NCI-H526 (cell line): ENCODE measurements at regions not wholly inside any gene's neighbourhood (a gene's known extent, or its start where the extent isn't known, plus 50 kb on each side); places are given as distances from the start of the nearest gene placed in this dataset.

Experiments used
- DNase-seq, 2 experiments: peaks; one replicate each; lab custom pipeline; 2025; lab: John Stamatoyannopoulos, UW

DNA sequence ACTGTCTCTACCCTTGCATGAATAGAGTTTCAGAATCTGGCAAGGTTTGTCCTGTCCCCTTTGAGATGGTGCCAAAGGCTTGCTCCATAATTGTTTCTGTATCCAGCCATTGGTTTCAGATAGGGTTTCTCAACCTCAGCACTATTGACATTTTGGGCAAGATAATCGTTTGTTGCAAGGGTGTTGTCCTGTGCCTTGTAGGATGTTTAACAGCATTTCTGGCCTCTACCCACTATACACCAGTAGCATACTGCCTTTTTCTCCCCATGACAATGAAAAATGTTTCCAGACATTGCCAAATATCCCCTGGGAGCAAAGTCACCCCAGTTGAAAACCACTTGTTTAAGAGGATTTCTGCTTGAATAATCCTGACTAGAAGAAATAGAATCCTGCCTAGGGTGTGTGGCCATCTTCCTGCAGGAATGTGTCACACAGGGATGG is 126.8 kb downstream of the CDC42EP3 start:
- DNase-seq = no peak

DNA sequence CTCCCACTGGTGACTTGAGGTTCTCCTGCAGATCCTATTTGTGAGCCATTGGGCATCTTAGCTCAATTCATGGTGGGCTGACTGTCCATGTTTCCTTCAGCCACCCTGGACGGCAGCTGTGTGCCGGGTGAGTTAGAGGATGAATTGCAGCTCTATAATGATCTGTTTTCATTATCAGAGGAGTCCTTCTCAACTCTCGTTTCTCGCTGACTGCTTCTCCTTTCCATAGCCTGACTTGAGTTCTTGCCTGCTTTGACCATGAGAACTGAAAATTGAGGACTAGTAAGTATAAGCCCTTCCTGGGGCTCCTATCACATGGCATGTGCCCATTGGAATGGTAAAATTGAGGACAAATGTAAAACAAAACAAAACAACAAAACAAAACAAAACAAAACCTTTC is 121.8 kb downstream of the CDC42EP3 start:
- no peak for DNase-seq

DNA sequence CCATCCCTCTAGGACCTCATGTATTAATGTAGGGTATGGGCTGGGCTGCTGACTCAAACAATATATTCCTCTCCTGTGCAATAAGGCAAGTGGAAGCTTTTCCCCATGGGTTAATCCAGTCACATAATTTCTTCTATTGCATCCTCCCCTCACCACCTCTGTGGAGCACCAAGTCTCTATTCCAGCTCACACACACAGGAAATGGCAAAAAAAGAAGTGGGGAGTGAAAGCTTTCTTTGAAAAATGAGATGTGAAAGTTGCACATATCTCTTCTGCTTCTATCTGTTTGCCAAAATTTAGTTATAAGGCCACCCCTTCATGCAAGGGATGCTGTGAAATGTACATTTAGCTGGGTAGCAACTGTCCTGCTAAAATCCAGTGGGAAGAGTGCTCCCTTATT is 121.3 kb downstream of the CDC42EP3 start:
- DNase-seq = no peak

DNA sequence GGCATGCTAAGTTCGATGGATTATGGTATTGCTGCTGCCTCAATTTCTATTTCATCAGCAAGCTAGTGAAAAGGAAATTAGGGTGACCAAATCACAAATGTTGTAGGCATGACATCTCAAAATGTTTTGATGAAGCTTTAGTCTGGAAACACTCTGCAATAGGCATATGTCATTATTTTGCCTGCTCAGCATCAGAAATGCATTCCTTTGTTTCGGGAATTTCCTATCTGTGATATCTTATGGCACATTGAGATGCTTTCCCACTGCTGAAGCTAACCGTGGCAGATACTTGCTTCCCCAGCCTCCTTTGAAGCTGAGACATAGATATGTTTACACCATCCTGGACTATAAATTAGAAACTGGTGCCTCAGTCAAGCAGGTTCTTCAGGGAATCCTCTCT is 119.7 kb downstream of the CDC42EP3 start:
- no peak for DNase-seq

DNA sequence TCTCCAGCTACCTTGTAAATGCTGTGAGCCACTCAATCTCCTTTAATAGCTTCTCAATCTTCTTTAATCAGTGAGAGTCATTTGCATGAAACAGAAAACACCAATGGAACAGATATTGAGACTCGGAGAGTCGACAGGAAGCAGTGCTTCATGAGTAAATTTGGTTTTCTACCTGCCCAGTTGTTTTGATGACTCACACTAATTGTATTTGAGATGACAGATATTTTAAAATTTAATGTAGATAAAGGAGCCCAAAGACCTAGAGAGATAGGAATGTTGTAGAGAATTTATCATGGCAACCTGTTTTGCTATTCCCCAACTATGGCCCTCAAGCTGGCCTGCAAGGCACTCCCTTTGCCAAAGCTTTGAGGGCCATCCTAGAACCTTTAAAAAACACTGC is 119.1 kb downstream of the CDC42EP3 start:
- DNase-seq = no peak

DNA sequence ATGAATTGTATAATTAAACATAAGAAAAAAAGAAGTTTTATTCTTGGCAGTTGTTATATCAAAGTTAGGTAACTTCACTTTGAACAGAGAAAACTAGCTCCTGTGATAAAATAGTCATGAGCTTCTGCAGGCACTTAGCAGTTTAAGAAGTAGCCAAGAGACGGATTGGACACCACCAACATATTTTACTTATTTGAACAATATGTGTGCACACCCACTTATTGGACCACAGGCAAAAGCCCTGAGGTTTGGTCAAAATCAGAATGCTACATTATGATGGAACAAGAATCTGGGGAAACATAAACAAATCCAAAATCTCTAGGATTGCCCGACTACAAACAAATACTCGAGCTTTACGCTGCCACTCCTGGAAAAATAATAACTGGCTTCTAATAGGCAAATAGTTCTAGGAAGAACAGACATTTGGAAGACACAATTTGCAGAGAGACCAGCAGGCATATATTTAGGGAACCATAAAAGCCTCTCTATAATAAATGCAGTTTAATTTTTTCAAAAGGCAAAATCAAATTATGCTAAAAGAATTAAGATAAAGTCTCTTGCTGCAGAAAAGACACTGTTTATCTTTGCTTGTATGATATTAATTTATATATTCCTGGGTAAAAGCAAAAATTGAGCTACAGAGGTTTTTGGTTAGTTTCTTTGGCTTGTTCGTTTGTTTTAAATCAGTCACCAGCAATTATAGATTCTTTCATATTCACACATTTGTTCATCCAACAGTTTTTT is 117.9 kb downstream of the CDC42EP3 start:
- no peak for DNase-seq

DNA sequence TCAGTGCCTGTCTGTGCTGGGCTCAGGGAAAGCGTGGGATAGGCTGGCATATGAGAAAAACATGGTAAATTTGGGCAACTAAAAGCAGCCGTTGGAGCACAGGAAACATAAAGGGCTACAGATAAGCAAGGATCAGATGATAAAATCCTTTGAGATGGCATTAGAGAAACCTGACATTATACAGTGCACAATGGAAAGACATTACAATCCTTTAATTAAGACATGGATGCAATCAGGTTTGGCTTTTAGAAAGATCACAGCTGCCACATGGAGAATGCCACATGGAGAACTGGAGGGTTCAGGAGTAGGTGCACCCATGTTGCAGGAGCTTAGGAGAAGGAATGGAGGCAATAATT is 117.3 kb downstream of the CDC42EP3 start:
- DNase-seq = no peak

DNA sequence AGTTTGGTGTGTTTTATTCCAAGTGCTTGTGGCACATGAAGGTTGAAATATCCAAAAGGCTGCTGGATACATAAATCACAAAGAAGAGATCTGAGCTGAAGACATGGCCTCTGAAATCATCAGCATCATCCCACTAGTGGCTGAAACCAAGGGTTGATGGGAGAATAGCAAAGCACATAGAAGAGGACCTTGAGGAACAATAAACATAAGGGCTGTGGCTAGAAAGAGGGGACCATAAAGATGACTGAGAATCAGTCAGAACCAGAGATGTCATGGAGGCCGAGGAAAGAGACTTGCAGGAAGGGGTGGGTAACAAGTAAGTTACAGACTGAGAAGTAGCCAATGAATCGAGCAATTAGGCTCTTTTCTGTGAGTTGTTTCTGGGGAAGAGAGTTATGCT is 116.8 kb downstream of the CDC42EP3 start:
- DNase-seq = no peak

DNA sequence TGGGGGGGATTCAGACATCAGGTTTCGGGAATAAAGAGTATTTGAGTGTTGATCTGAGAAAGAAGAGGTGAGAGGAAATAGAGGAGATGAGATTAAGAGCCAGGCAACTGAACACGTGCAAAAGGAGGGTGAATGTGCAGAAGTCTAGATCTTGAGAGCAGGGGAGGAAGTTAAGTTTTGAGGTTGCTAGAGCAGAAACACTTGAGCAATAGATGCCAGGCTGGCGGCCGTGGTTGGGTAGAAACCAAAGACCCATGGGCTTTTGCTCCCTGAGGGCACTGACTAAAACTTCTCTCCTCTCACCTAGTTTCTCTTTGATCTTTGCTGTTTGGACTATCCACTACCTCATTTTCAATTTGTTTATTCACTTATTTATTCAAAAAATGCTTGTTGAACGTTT is 116.0 kb downstream of the CDC42EP3 start:
- DNase-seq = no peak

DNA sequence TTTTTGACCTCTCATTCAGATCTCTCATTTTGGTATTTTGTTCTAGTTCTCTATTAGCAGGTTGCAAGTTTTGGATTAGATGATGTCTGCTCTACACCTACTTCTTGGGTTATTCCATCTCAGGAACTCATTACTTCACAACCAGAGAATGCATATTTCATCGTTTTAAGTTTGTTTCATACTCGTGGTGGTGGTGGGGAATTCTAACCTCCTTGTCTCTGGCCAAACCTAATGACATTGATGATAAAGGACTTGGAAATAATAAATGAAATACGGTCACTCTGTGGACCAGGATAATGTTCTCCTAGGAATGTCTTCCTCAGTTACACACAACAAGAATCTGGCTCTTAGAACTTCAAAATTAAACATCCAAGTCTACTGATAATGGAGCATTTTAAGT is 115.2 kb downstream of the CDC42EP3 start:
- no peak for DNase-seq

DNA sequence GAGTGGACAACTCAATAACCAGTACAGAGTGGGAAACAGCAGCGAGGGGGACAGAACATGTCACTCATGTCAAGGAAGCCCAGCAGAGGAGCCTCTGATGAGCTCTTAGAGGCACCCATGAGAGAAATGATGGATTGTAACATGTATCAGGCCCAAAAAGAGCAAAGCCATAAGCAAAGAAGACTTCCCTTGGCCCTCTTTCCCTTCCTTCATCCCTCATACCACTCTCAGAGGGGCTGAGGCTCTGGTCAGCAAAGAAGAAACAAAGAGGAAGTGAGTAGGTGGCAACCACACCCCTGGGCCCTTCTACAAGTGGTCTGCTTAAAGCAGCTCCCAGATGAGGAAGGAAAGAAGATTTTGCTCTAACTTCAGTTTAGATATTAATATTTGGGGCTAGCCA is 112.8 kb downstream of the CDC42EP3 start:
- DNase-seq = no peak

DNA sequence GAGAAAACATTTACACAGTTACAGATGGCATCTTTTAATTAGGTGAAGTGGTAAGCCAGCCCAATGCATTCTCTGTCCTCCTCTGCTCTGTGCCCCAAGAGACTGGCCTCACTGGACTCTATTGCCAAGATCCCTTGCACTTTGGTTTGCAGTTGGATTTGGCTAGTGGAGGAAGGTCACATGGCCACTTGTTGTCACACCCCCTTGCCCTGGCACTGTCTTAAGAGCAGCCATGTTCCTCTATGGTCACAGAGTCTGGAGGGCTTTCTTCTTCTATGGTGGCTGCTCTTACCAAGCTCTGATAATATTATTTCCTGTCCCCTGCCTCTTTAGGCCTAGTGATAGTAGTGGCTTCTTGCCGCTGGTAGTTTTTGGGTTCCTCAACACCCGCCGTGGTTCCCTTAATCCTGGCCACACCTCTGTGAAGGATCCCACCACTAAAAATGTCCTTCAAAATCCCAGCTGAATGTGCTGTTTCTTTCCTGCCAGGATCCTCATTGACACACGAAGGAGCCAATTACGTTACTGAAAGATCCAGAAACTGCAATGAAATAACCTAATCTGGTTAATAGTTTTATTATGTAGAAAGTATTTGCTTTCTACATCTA is 111.1 kb downstream of the CDC42EP3 start:
- no peak for DNase-seq

DNA sequence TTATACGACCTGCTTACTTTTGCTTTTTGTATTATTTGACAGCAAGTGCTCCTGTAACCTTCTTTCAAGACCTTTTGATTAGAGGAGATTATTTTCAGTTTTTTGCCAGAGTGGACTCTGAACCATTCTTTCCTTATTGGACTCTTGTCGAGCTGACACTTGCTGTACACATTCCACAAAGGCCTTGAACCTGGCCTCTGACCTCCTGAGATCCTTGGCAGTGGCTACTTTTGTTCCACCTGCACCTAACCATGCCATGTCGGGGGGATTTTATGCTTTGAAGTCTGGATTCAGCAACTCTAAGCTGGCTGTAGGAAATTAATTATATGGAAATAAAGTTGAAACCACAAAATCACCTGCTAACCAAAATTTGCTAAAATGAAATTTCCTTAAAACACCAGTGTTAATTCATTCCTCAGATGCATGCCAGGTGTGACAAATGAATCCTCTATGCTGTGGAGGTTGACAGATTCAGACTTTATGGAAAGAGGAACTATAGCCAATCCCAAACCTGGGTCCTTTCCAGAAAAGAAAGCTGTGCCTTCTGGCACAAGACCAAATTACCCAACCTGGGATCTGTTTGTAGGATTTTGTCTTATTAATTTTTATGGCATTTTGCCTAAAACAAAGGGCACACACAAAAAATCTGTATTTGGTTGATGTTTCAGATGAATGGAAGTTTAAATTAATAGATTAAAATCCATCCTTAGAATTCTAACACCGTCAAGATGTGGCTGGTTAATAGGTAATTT is 110.4 kb downstream of the CDC42EP3 start:
- DNase-seq = no peak

DNA sequence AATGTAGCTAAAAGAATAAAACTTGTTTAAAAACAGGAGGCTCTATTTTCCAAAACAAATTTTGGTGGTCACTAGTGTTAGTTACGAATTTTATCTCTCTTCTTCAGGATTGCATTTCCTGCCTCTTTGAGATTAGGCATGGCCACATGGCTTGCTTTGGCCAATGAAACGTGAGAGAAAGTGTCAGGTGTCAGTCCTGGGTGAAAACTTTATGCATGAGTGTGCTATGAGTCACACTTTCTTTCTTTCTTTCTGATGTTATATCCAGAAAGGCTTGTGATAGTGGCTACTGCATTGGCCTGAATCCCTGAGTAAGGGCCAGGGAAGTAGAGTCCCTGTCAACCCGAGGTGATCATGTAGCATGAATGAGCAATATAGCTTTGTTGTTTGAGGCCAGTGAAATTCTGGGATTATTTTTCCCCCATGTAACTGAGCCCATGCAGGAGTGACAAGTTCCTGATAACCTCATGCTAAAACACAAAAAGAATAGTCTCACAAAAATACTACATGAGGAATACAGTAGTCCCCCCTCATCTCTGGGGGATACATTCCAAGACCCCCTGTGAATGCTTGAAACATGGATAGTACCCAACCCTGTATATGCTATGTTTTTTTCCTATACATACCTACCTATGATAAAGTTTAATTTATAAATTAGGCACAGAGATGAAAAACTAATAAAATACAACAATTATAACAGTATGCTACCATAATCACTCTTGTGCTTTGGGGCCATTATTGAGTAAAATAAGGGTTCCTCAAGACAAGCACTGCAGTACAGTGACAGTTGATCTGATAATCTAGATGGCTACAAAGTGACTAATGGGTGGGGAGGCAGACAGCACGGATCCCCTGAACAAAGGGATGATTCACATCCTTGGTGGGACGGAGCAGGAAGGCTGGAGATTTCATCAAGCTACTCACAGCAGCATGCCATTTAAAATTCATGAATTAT is 109.5 kb downstream of the CDC42EP3 start:
- no peak for DNase-seq

DNA sequence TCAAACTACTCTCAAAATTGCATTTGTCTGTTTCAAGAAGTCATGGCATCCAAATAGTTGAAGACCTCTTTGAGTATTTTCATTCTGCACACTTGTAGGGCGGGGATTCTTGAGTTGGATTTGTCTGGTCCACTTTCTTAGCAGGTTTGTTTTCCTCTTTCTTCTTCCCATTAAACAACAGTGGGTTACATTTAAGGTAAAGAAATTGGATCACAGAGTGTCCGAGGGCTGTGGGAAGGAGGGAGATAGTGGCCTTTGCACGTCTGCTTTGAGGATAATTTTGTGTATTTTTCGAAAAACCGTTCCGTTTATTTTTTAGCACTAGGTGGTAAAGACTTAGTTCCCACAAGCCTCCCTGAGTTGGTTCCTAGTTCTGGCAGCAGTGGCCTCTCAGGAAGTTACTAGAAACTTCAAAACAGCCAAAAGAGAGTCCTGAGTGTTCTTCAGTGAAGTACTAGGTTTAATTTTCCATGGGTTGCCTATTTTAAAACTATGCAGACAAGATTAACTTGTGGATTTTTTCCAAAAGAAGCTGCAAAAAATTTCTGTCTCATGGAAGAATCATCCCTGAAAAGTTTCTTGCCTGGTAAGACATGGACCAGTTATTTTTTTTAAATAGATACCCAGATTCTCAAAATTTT is 107.9 kb downstream of the CDC42EP3 start:
- no peak for DNase-seq

DNA sequence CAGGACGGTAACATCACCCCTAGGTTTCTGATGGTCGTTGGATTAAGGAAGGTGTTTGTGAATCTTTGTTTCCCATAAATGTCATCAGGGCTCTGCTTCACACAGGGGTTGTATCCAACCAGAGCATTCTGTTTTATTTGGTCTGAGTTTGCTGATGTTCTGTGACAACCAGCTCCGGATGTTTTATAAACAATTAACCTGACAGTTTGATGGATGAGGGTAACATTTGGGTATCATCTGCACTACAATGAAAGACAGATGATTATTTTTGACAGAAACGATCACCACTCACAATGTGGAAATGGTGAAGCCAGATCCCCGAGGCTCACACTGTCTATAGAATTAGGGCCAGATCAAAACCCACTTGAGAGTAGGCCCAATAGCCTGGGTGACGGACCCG is 107.1 kb downstream of the CDC42EP3 start:
- DNase-seq = no peak

DNA sequence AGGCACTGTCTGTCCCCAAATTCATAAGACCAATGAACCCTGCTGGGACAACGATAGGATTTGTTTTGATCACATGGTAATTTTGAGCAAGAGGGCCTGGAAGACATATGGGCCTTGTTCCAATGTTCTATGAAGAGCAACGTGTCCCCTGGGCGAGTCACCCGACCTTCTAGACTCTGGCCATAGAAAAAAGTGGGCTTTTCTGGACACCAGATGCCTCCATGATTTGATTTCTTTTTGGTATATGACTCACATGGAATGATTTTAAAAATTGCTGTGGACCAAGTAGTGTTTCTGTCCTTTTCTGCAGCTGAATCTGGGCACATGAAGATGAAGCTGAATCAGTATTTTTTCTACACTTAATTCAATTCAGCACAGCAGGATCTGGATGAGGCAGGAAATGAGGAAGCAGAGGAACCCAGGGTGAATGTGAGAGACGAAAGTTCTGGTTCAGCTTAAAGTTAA is 104.9 kb downstream of the CDC42EP3 start:
- no peak for DNase-seq

DNA sequence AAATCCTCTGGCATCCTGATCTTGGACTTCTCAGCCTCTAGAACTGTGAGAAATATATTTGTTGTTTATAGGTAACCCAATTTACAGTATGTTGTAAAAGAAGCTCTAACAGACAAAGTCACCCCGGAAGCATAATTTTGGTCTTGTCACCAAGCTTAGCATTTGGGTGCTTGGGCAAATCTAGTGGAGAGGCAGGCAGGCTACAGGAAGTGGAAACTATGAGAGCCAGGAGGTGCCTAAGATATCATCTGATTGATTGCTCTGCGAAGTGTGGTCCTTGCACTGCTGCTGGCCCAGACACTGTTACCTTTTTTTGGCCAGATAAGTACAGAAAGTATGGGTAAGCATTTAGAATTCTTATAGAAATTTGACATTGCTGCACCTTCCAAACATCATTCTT is 102.9 kb downstream of the CDC42EP3 start:
- DNase-seq = no peak

DNA sequence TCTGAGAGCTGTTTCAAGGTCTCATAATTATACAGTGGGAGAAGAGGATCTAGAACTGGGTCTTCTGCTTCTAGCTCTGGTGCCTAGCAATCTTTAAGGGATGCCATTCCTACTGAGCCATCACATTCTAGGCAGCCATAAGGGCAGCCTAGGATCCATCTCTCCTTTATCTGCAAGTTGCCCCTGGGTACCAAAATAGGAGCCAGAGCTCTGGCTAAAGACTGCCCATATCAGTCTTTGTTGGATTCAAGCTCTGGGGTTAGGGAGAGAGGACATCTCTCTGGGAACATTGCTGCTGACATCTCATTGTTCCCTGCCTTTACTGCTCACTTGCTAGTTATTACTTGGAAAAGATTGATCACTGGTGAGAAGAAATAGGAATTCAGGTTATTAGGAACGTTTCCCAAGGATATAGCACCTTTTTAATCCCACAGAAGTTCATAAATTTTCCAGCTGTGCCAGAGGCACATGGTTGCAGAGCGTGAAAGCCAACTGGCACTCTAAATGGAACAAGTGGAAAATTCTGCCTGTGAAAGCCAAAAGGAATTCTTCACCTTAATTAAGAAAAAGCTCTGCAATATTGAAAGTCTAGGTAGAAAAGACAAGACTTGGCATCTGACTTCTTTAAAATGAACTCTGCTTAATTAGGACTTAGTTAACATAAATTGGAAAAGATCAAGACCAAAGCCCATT is 102.2 kb downstream of the CDC42EP3 start:
- DNase-seq = no peak

DNA sequence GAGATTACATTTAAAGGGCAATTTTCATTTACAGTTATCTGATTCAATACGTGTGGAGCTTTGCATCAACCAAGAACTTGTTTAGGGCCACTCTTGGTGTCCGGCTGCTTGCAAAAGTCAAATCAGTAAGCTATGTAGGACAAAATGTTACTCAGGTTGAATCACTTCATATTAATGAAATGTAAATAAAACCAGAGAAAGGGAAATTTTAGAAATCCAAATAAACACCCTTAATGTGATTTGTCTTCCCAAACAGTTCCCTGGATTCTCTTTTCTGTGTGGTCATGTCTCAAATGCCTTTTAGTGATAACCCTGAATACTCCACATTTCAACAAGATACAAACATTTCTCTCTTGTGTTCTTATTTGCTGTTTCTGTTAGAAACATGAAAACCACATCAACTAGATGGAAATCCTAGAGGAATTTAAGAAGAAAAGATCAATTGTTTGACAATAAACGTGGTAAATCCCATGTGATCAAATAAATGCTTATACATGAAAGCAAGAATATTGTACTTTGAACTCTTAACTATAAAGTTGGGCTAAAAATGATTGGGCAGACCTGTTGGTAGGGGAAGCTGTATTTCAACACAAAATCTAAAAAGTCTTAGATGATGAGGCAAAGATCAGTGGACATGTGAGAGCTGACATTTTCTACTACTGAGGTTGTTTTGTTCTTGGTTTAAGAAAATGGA is 101.3 kb downstream of the CDC42EP3 start:
- no peak for DNase-seq
